ENCODE measurements at regions not wholly inside any gene's neighbourhood (a gene's known extent, or its start where the extent isn't known, plus 50 kb on each side); places are given as distances from the start of the nearest gene placed in this dataset.

GRCh38 chrX:142503967-142504643, 299.0 kb upstream of the MAGEC2 start:
- H3K27ac ChIP-seq = no peak overlapping the region
- no peak for TF ChIP-seq CTCF (IDR thresholded peaks at IDR 0.05)
- H3K9me3 ChIP-seq = no peaks in the 10 kb centered on the region
- DNase-seq (no peak), ATAC-seq (no peak)
- intact Hi-C loops (cut with DNase I) = no loop called here
- H3K27me3 ChIP-seq (ENCODE audit: low read depth) = no peaks in the 10 kb centered on the region
- H3K36me3 ChIP-seq = no peaks in the 10 kb centered on the region
- H3K4me1 ChIP-seq = no peaks in the 10 kb centered on the region
- H3K4me3 ChIP-seq = no peak overlapping the region

GRCh38 chrX:142502441-142502840, 297.4 kb upstream of the MAGEC2 start:
- no peak for TF ChIP-seq CTCF (IDR thresholded peaks at IDR 0.05)
- Histone ChIP-seq H3K27me3 (ENCODE audit: low read depth) (no peaks in the 10 kb centered on the region), H3K36me3 (no peaks in the 10 kb centered on the region), H3K4me1 (no peaks in the 10 kb centered on the region), H3K27ac (no peak overlapping the region), H3K4me3 (no peak overlapping the region), H3K9me3 (no peaks in the 10 kb centered on the region)
- intact Hi-C loops (cut with DNase I) = no loop called here
- DNase-seq = no peak
- ATAC-seq = no peak

- intact Hi-C loops (cut with DNase I) = no loop called here
- H3K27me3 ChIP-seq (ENCODE audit: low read depth) = no peaks in the 10 kb centered on the region
- DNase-seq (no peak), ATAC-seq (no peak)
- no peak overlapping the region for H3K27ac ChIP-seq
- no peaks in the 10 kb centered on the region for H3K9me3 ChIP-seq
- H3K4me3 ChIP-seq = no peak overlapping the region
- TF ChIP-seq CTCF (IDR thresholded peaks at IDR 0.05) = no peak
- H3K4me1 ChIP-seq = no peaks in the 10 kb centered on the region
- H3K36me3 ChIP-seq = no peaks in the 10 kb centered on the region
Observed at GRCh38 chrX:142499992-142500391, 294.9 kb upstream of the MAGEC2 start.

GRCh38 chrX:142483965-142484364, 278.9 kb upstream of the MAGEC2 start:
- Histone ChIP-seq H3K27me3 (ENCODE audit: low read depth) (no peaks in the 10 kb centered on the region), H3K27ac (no peak overlapping the region), H3K36me3 (no peaks in the 10 kb centered on the region), H3K4me1 (no peaks in the 10 kb centered on the region), H3K9me3 (no peaks in the 10 kb centered on the region), H3K4me3 (no peak overlapping the region)
- intact Hi-C loops (cut with DNase I) = no loop called here
- TF ChIP-seq CTCF (IDR thresholded peaks at IDR 0.05) = no peak
- DNase-seq (no peak), ATAC-seq (no peak)

GRCh38 chrX:142446349-142446748, 241.3 kb upstream of the MAGEC2 start:
- Histone ChIP-seq H3K27me3 (ENCODE audit: low read depth) (no peaks in the 10 kb centered on the region), H3K36me3 (no peaks in the 10 kb centered on the region), H3K9me3 (no peaks in the 10 kb centered on the region), H3K4me3 (no peak overlapping the region), H3K4me1 (no peaks in the 10 kb centered on the region), H3K27ac (no peak overlapping the region)
- intact Hi-C loops (cut with DNase I) = no loop called here
- ATAC-seq = no peak
- no peak for DNase-seq
- no peak for TF ChIP-seq CTCF (IDR thresholded peaks at IDR 0.05)
